NOMO-1 treated with DMSO at 0.1 percent for 48 hours (cell line): ENCODE measurements at regions not wholly inside any gene's neighbourhood (a gene's known extent, or its start where the extent isn't known, plus 50 kb on each side); places are given as distances from the start of the nearest gene placed in this dataset.
A peak's percentile ranks its signal among the peaks of the same experiment; 100 is the strongest.

Source experiments
- DNase-seq: peaks from one replicate; lab custom pipeline; 2025; ENCODE audit not compliant: unreplicated experiment; lab: John Stamatoyannopoulos, UW

- DNase-seq: no peak
Measured at GRCh38 chr13:77425705-77426104, 98.8 kb upstream of the MYCBP2 start.

DNA sequence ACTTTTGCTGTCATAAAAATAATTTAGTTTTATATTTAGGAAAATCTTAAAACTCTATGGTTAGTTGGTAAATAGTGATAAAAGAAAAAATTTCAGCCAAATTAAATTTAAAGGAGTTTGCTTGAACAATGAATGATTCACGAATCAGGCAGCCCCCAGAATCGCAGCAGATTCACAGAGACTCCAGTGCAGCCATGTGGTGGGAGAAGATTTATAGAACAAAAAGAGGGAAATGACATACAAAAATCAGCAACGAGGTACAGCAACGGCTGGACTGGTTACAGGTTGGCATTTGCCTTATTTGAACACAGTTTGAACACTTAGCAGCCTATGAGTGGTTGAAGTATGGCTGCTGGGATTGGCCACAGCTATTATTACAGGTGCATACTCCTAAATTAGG lies 96.4 kb upstream of the MYCBP2 start:
- DNase-seq: peak; percentile 35

DNA sequence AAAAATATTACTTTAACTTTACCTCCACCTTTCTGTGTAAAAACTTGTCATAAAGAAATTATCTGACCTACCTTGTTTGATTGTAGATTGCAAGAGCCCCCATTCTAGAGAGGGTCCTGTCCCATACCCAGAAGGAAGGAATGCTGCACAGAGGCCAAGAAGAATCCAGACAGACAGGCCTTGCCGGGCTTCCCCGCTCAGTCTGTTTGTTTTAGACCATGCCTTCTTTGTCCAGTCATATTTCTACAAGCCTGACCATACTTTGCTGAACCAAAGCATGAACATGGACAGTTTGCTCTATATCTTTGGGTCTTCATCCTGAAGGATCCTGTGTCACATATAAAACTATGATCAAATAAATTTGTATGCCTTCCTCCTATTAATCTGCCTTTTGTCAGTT lies 95.8 kb upstream of the MYCBP2 start:
- DNase-seq: no peak

DNA sequence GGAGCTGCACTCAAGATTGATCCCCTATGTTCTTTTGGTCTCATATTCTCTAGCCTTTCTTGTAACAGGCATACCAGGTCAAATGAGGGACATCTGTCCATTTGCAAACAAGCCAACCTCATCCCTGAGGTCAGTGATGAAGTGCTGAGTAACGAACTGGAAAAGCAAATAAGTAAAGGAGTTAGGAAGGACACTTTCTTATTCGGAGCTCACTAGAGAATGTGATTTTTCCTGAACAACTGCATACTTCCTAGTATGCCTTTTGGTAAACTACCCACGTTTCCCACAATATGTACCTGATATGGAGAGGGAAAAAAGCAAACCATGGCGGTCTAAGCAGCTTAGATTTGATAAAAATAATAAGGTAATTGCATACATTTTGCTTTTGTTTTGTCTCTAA lies 91.0 kb upstream of the MYCBP2 start:
- DNase-seq: no peak

GRCh38 chr13:77416666-77417212 lies 89.8 kb upstream of the MYCBP2 start:
- peak; percentile 68 for DNase-seq

- DNase-seq: peak; percentile 16
Measured at GRCh38 chr13:77415253-77416071, 88.6 kb upstream of the MYCBP2 start.

DNA sequence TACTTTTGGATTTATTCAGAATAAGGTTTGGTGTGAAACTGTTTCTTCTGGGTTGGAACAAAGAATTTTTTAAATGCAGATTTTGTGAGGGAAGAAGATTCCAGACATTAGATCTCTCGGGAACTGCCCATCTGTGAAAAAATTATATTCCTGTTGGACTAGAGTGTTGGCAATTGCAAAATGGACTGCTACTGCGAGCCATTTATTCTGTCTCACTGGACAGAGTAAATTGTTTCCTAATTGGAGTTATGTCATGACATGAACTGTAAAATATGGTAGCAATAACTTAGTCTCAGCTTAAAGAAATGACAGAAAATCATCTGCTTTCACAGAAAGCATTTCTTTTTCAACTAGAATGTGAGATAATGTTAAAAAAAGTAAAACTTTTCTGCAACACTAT lies 86.0 kb upstream of the MYCBP2 start:
- no peak for DNase-seq

- DNase-seq: no peak
Measured at GRCh38 chr13:77412116-77412635, 85.3 kb upstream of the MYCBP2 start.

- no peak for DNase-seq
Measured at GRCh38 chr13:77409412-77409811, 82.5 kb upstream of the MYCBP2 start.

DNA sequence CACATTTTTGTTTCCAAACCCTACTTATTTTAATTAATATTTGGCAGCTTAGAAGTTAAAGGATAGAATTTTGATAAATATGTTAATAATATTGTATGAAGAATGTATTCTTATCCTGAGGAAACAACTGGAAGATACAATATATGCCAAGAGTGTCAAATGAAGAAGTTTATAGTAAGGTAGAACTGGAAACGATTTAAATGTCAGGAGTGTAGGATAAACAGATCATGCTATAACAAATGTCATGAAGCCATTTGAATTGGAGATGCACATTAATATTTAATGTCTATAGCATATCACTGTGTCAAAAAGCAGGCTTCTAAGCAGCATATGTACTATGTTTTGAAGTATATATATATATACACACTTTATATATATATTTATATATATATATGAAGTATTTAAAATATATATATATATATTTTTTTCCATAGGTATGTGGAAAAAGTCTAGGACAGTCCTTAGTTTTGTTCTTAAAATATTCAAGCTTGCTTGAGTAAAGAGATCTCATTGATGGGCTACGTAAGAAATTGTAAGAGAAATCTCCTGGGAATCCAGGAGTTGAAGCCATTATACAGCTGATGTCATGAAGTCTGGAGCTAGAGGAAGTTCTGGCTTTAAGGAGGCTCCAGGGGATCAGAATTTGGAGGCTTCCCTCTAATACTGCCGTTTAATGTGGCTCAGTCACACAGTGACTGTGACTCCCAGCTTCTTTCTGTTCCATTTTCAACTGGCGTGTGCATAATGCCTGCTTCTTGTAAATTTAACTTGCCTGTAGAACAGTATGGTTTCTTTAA lies 79.9 kb upstream of the MYCBP2 start:
- no peak for DNase-seq

DNA sequence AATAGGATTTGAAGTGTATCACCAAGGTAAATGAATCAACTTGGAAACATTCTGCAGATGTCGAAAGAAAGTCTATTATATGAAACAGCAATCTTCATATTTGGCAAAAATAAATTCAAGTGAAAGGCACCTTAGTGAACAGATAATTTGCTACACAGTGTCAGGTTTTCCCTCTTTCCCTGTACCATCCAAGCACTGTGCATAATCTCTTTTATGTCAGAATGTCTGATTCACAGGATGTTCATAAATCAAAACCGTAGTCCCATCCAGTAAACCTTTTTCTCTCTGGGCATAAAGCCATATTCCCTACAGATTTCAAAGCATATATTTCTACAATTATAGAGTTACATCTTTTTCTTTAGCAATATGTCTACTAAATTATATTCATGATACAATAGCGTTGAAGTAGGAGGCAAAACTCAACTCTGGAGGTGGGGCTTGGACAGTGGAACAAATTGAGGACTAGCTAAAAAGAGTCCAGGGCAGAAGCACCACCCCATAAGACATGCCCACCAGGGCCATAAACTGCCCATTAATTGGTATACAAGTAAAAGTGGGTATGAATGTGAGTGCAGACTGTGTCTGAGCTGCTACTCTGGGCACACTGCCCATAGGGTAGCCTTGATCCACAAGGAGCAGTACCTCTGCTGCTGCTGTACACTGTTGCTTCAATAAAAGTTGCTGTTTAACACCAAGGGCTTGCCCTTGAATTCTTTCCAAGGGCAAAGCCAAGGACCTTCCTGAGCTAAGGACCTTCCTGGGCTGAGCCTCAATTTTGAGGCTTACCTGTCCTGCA lies 72.1 kb upstream of the MYCBP2 start:
- no peak for DNase-seq

DNA sequence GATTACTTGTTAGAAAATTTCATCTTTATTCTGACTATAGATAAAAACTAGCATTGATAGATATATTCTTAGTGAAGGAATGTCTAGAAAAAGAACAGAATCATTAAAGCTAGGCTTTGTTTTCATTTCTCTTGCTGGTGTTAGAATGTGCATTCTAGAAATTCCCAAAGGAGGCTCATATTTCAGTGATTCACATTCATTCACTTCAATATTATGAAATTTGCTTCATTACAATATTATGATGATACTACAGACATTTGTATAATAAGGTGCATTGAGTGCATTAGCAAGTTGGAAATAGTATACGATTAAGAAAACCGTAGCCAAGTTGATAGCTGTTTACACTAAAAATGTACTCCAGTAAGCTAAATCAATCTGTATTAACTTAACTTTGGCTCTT lies 70.7 kb upstream of the MYCBP2 start:
- DNase-seq: no peak

DNA sequence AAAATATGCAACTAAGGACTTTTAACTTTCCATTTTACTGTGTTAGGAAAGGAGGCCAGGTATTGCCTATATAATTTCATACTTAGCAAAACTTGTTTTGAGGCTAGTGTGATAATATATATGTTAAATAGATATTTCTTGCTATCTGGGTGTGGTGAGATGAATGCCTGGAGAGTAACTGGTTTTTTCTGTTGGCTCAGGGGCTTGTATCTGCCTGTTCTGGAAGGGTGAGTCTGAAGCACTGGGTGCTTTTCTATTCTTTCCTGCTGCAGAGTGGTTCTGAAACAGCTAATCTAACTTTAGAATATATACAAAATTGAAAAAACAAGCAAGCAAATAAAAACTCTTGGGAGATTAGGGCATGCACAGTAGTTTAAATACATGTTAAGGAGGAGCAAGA lies 64.6 kb upstream of the MYCBP2 start:
- no peak for DNase-seq

DNA sequence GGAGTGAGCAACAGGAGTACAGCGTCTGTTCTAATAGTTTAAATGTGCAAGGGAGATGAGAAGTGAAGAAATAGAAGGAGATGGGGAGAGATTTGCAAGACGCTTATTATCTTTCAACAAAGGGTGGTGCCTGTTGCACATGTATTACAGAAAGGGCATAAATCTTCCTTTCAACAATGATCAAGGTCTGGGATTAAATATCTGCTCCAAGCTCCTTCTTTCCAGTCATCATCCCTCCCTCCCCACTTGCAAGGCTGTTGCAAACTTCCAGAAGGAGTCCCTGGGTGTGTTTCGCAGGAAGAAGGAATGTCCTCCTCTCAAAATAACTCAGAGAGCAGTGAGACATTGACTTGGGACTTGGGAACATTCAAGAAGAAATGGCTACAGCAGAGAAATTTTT lies 63.5 kb upstream of the MYCBP2 start:
- DNase-seq: peak; percentile 58

DNA sequence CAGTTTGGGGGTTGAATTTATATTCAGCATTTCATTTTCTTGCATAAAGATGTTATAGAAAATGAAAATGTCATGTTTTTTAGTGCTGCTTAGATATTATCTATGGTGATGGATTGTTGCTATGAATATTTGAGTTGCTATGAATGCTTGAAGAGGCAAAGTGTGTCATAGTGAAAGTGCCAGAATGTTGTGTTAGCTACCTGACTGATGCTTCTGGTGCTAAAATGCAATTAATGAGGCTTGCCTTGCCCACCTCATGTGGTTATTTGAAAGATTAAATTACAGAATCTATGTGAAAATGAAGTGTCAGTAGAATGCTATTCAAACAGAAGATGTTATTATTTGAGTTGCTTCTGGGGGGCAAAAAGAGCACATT lies 62.7 kb upstream of the MYCBP2 start:
- DNase-seq: no peak

DNA sequence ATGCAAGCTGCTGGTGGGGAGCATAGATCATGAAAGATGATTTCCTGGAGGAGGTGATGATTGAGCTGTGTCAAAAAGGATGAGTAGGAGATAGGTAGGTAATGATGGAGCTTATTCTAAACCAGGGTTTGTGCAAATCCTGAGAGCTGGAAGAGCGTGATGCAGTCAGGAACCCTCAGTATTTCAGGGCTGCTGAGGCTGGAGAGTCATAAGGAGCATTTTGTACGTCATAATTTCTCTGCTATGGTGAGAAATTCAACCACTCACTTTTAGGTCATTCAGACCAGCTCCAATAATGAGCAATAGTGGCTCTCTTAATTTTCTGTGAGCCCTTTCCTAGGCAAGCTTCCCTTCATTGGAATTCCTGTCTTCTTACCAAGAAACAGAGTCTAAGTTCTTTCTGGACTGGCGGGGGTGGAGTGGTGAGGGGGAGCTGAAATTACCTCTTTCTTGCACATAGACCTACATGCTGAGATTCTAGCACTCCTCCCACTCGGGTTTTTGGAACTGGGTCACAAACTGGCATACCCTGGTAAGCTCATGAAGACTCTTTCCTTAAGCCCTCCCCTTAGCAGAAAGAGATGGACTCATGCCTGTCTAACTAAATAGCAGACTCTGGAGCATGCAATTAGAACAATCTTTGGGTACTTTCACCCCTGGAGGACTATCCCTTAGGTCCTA lies 62.2 kb upstream of the MYCBP2 start:
- DNase-seq: no peak

DNA sequence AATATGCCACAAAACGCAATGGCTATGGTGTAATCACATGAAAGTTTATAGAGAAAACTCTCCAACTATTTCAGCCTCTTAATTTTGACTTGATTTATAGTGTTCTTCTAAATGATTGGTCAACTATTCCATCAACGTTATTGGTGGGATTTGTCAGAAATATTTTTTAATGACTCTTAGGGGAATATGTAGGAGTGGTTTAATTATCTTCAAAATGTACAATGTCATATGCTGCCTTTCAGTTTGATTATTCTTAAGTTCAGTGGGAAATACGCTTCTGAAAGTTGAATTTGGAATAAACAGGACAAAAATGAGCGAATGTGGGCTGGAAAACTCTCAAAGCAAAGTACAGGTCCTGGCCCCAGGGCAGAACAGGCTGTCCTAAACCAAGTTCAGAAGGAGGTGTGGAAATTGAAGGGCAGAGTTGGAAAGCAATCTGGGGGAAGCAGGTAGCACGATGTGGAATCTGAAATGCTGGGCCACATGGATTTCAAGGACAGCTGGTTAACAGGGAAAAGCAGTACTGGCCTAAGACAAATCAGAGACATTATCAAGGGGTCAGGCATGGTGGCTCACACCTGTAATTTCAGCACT lies 60.8 kb upstream of the MYCBP2 start:
- DNase-seq: no peak

- DNase-seq: peak; percentile 94
Measured at GRCh38 chr13:77386880-77387606, 60.1 kb upstream of the MYCBP2 start.

DNA sequence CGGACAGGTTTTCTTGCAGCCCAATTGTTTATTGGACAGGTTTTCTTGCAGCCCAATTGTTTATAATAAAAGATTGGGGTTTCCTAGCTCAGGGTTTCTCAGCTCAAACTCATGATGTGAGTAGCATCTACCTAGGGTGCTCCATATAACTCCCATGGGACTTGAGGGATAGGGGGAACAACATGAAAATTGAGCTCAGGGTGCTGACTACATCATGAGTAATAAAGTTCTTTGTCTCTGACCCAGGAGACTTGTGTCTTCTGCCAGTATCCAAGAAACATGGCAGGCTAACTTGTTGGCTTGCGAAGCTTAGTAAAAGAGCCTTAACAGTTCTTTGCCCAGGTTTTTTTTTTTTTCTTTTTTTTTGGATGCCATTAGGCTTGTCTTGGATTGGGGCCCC lies 59.2 kb upstream of the MYCBP2 start:
- DNase-seq: no peak

GRCh38 chr13:77384999-77385398 lies 58.1 kb upstream of the MYCBP2 start:
- DNase-seq: no peak
